Thyroid gland (tissue), 4 donors: ENCODE measurements at regions not wholly inside any gene's neighbourhood (a gene's known extent, or its start where the extent isn't known, plus 50 kb on each side); places are given as distances from the start of the nearest gene placed in this dataset.

Source experiments
- POLR2A ChIP-seq, 2 donors: fragments of 450-650 bp; IDR thresholded peaks; one replicate each; pipeline ENCODE4 v1.6.1; 2017; ENCODE audit warnings: antibody characterized with exemption in 2 of 2, mild to moderate bottlenecking in 2 of 2, moderate library complexity in 1 of 2
- TF ChIP-seq, protein P1 (sequence below), 6 experiments: fragments of 200-600 bp in 3 of 6; fragments of 450-650 bp in 3 of 6; sonication (generic) in 3 of 6; IDR thresholded peaks; one replicate each; pipeline ENCODE4 v1.5.1; 2016 to 2019; ENCODE audit warnings: antibody characterized with exemption in 6 of 6, mild to moderate bottlenecking in 2 of 6, inconsistent platforms in 1 of 6, moderate library complexity in 1 of 6

DNA sequence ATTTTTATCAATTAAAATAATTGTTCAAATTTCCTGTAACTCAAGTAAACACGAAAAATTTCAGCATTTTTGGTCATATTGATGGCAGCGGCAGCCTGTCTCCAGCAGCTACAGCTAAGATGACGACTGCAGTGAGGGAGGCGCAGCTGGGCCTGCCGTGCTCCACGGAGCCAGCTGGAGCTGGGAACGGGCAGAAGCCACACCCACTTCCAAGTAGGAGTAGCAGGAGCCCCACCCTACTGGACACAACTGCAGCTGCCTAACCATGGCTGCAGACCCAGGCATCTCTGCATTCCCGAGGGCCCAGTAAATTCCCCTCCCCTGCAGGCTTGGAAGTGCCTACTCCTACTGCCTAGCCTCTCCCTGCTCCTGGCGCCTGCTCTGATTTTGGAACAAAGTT is 2031.7 kb downstream of the EFNA5 start:
- TF ChIP-seq, protein P1, sequence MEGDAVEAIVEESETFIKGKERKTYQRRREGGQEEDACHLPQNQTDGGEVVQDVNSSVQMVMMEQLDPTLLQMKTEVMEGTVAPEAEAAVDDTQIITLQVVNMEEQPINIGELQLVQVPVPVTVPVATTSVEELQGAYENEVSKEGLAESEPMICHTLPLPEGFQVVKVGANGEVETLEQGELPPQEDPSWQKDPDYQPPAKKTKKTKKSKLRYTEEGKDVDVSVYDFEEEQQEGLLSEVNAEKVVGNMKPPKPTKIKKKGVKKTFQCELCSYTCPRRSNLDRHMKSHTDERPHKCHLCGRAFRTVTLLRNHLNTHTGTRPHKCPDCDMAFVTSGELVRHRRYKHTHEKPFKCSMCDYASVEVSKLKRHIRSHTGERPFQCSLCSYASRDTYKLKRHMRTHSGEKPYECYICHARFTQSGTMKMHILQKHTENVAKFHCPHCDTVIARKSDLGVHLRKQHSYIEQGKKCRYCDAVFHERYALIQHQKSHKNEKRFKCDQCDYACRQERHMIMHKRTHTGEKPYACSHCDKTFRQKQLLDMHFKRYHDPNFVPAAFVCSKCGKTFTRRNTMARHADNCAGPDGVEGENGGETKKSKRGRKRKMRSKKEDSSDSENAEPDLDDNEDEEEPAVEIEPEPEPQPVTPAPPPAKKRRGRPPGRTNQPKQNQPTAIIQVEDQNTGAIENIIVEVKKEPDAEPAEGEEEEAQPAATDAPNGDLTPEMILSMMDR (IDR thresholded peaks at IDR 0.05), result no peak
- no peak for TF ChIP-seq POLR2A (IDR thresholded peaks at IDR 0.05)
